Epithelial cell of esophagus (primary cell): ENCODE measurements at regions not wholly inside any gene's neighbourhood (a gene's known extent, or its start where the extent isn't known, plus 50 kb on each side); places are given as distances from the start of the nearest gene placed in this dataset.

Experiments used
- DNase-seq: peaks from one replicate; pipeline ENCODE4 v3.0.0; 2010; ENCODE audit warnings: low read depth
- H3K4me3 ChIP-seq: 2 replicates; pipeline ENCODE4 v1.5.1; 2011; ENCODE audit warnings: mild to moderate bottlenecking, low read length, control low read depth
- CTCF ChIP-seq: IDR thresholded peaks from 2 replicates; pipeline ENCODE4 v1.5.1; 2011; ENCODE audit warnings: low read depth, mild to moderate bottlenecking, low read length, control low read depth, inconsistent platforms; ENCODE audit not compliant: insufficient read depth; ENCODE audit errors: missing control alignments

GRCh38 chr18:72089432-72089831 lies 454.7 kb downstream of the CBLN2 start:
- no peak overlapping the region for H3K4me3 ChIP-seq
- DNase-seq = no peak
- TF ChIP-seq CTCF = no peak

- peak; percentile 57 for TF ChIP-seq CTCF
- DNase-seq = peak; percentile 51
These were observed 457.7 kb downstream of the CBLN2 start for GRCh38 chr18:72086421-72086820.

GRCh38 chr18:72075040-72075439 lies 469.1 kb downstream of the CBLN2 start:
- DNase-seq = no peak
- H3K4me3 ChIP-seq = no peak overlapping the region
- TF ChIP-seq CTCF = no peak

More at GRCh38 chr18:72086421-72086820, 457.7 kb downstream of the CBLN2 start:
- no peak overlapping the region for H3K4me3 ChIP-seq

GRCh38 chr18:72063001-72063400 lies 481.1 kb downstream of the CBLN2 start:
- TF ChIP-seq CTCF = no peak
- H3K4me3 ChIP-seq = no peak overlapping the region
- DNase-seq = no peak

GRCh38 chr18:72058851-72059250 lies 485.3 kb downstream of the CBLN2 start:
- no peak for DNase-seq
- no peak overlapping the region for H3K4me3 ChIP-seq
- no peak for TF ChIP-seq CTCF

GRCh38 chr18:72056171-72056570 lies 488.0 kb downstream of the CBLN2 start:
- H3K4me3 ChIP-seq = no peak overlapping the region
- DNase-seq = no peak
- no peak for TF ChIP-seq CTCF

GRCh38 chr18:72041313-72042032 lies 502.7 kb downstream of the CBLN2 start:
- no peak for TF ChIP-seq CTCF
- no peak for DNase-seq
- H3K4me3 ChIP-seq = no peak overlapping the region
